HEK293T (cell line): ENCODE measurements at regions not wholly inside any gene's neighbourhood (a gene's known extent, or its start where the extent isn't known, plus 50 kb on each side); places are given as distances from the start of the nearest gene placed in this dataset.

Experiments
- FOXA1 ChIP-seq: fragments of 450-650 bp; IDR thresholded peaks from 2 replicates; pipeline ENCODE4 v1.6.1; 2016; ENCODE audit warnings: mild to moderate bottlenecking
- SP1 ChIP-seq: fragments of 450-650 bp; IDR thresholded peaks from 2 replicates; pipeline ENCODE4 v1.6.1; 2017

GRCh38 chr2:15750433-15750814 is 158.8 kb downstream of the DDX1 start:
- TF ChIP-seq FOXA1 (no peak), SP1 (no peak)
